ENCODE measurements at regions not wholly inside any gene's neighbourhood (a gene's known extent, or its start where the extent isn't known, plus 50 kb on each side); places are given as distances from the start of the nearest gene placed in this dataset.

- ChIA-PET POLR2A (ENCODE audit: low non-redundant PET) (no interaction called here), CTCF (interaction anchor here (0.6 kb wide), 2 partner anchors 13 to 1285 kb away, joined by 3 read pairs; partner anchors contain the start of gene COL12A1)
- no peak overlapping the region for H3K27ac ChIP-seq
- no peak for DNase-seq (ENCODE audit: low spot score)
- TF ChIP-seq, protein P1, sequence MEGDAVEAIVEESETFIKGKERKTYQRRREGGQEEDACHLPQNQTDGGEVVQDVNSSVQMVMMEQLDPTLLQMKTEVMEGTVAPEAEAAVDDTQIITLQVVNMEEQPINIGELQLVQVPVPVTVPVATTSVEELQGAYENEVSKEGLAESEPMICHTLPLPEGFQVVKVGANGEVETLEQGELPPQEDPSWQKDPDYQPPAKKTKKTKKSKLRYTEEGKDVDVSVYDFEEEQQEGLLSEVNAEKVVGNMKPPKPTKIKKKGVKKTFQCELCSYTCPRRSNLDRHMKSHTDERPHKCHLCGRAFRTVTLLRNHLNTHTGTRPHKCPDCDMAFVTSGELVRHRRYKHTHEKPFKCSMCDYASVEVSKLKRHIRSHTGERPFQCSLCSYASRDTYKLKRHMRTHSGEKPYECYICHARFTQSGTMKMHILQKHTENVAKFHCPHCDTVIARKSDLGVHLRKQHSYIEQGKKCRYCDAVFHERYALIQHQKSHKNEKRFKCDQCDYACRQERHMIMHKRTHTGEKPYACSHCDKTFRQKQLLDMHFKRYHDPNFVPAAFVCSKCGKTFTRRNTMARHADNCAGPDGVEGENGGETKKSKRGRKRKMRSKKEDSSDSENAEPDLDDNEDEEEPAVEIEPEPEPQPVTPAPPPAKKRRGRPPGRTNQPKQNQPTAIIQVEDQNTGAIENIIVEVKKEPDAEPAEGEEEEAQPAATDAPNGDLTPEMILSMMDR (conservative IDR thresholded peaks at IDR 0.05; ENCODE audit: low read depth) = no peak
Observed at GRCh38 chr6:76490456-76490855, 418.0 kb upstream of the IMPG1 start.

GRCh38 chr6:76481101-76481500, 408.6 kb upstream of the IMPG1 start:
- TF ChIP-seq, protein P1 (conservative IDR thresholded peaks at IDR 0.05; ENCODE audit: low read depth) = no peak
- H3K27ac ChIP-seq = no peak overlapping the region
- CTCF ChIA-PET = no interaction called here
- DNase-seq (ENCODE audit: low spot score) = no peak
- POLR2A ChIA-PET (ENCODE audit: low non-redundant PET) = no interaction called here

DNA sequence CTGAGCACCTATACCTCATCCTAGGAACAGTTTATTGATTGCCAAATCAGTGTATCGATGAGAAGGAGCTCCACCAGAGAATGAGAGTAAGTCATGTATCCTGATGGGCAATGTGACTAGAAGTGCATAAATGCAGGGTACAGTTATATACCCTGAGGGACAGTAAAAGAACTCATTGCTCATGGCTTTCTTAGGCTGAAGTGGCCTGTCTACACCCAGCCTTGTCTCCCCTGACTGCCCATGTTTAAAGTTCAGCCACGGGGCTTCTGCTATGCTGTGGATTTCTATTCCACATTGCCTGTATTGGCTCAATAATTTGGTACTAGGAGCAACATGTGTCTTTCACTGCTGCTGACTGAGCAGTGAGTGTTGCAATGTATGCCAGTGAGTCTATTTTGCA, 400.4 kb upstream of the IMPG1 start:
- ChIA-PET POLR2A (ENCODE audit: low non-redundant PET) (no interaction called here), CTCF (no interaction called here)
- TF ChIP-seq, protein P1 (conservative IDR thresholded peaks at IDR 0.05; ENCODE audit: low read depth) = no peak
- no peak for DNase-seq (ENCODE audit: low spot score)
- H3K27ac ChIP-seq = no peak overlapping the region

GRCh38 chr6:76466286-76466685, 393.8 kb upstream of the IMPG1 start:
- POLR2A ChIA-PET (ENCODE audit: low non-redundant PET) = no interaction called here
- TF ChIP-seq, protein P1 (conservative IDR thresholded peaks at IDR 0.05; ENCODE audit: low read depth) = no peak
- CTCF ChIA-PET = no interaction called here
- DNase-seq (ENCODE audit: low spot score) = no peak
- H3K27ac ChIP-seq = no peak overlapping the region

DNA sequence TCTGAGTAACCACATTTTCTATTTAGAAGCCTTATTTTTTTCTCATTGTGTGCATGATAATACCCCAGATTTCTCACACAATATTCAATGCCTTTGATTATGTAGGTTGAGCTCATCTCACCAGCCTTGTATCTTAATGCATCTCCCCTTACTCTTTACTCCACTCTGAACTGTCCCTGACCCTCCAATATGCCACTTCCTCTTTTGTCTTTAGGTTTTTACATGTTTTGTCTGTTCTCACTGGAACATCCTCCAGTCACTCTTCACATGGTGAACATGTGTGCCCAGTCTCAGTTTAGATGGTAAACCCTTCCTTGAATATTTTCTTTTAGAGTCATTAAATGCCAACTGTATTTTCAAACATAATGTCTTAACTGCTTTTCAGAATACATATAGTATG, 392.9 kb upstream of the IMPG1 start:
- DNase-seq (ENCODE audit: low spot score) = no peak
- H3K27ac ChIP-seq = no peak overlapping the region
- TF ChIP-seq, protein P1 (conservative IDR thresholded peaks at IDR 0.05; ENCODE audit: low read depth) = no peak
- POLR2A ChIA-PET (ENCODE audit: low non-redundant PET) = no interaction called here
- CTCF ChIA-PET = no interaction called here

DNA sequence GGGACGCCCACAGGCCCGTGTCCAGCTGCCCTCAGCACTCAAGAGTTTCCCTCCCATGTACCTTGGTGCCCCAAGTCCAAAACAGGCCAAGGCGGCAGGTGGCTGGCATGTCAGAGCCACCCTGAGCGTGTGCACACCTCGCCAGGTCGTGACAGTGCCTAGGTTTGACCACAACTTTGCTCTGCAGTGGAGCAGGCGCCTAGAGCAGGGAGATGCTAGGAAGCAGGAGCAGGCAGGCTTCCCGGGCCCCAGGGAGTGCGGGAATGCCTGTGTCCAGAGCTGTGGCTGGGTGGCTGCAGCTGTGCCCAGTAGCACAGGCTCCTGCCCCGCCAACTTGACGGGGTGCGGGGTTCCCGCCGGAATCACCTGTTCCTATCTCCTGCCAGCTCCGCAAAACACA, 380.8 kb upstream of the IMPG1 start:
- no peak overlapping the region for H3K27ac ChIP-seq
- DNase-seq (ENCODE audit: low spot score) = no peak
- TF ChIP-seq, protein P1 (conservative IDR thresholded peaks at IDR 0.05; ENCODE audit: low read depth) = no peak
- ChIA-PET POLR2A (ENCODE audit: low non-redundant PET) (no interaction called here), CTCF (no interaction called here)
